Lower leg skin (tissue), 3 donors: ENCODE measurements at regions not wholly inside any gene's neighbourhood (a gene's known extent, or its start where the extent isn't known, plus 50 kb on each side); places are given as distances from the start of the nearest gene placed in this dataset.

Experiments
- POLR2A ChIP-seq, 2 donors: fragments of 450-650 bp; IDR thresholded peaks; one replicate each; pipeline ENCODE4 v1.6.1; 2016 to 2017; ENCODE audit warnings: antibody characterized with exemption in 2 of 2, mild to moderate bottlenecking in 1 of 2, moderate library complexity in 1 of 2
- TF ChIP-seq, protein P1 (sequence below), 3 donors: fragments of 450-650 bp; IDR thresholded peaks; one replicate each; pipeline ENCODE4 v1.5.1; 2016; ENCODE audit warnings: antibody characterized with exemption in 3 of 3, mild to moderate bottlenecking in 3 of 3, moderate library complexity in 2 of 3

DNA sequence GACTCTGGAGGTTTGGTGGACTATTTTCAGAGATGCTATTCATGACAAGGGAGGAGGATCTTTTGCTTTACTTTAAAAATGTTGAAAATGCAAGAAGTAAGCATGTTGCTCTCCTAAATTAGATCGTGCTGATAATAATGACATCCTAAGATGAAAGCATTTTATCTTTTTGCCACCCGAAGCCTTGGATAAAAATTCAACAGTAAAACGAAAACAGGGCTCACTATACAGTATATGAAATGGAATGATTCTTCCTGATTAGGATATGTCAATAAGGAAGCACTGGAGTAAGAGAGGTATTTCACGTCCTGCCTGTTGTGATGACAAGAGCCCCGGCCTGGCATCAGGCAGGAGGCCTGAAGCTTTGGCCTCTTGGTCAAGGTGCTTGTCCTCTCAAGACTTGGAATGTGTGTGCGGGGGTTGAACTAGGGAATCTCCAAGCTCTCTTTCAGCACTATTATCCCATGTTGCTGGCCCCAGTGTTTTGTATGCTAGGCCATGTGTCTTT is 306.0 kb downstream of the MTX2 start:
- TF ChIP-seq, protein P1, sequence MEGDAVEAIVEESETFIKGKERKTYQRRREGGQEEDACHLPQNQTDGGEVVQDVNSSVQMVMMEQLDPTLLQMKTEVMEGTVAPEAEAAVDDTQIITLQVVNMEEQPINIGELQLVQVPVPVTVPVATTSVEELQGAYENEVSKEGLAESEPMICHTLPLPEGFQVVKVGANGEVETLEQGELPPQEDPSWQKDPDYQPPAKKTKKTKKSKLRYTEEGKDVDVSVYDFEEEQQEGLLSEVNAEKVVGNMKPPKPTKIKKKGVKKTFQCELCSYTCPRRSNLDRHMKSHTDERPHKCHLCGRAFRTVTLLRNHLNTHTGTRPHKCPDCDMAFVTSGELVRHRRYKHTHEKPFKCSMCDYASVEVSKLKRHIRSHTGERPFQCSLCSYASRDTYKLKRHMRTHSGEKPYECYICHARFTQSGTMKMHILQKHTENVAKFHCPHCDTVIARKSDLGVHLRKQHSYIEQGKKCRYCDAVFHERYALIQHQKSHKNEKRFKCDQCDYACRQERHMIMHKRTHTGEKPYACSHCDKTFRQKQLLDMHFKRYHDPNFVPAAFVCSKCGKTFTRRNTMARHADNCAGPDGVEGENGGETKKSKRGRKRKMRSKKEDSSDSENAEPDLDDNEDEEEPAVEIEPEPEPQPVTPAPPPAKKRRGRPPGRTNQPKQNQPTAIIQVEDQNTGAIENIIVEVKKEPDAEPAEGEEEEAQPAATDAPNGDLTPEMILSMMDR (IDR thresholded peaks at IDR 0.05): no peak
- no peak for TF ChIP-seq POLR2A (IDR thresholded peaks at IDR 0.05)
